Spleen (tissue), 11 donors: ENCODE measurements at regions not wholly inside any gene's neighbourhood (a gene's known extent, or its start where the extent isn't known, plus 50 kb on each side); places are given as distances from the start of the nearest gene placed in this dataset.
"Not testable (repeated sequence)": the region's sequence is repeated elsewhere in the genome, so short reads cannot be mapped to it uniquely, and the experiment has no call there.

Experiments
- DNase-seq: peaks from one replicate; pipeline ENCODE4 v3.0.0-alpha.2; 2020
- H3K27ac ChIP-seq, 8 donors: fragments of 200-600 bp; sonication (generic) in 7 of 8; 1 replicate in 4 of 8; 2 replicates in 4 of 8; pipeline versions ENCODE4 v1.5.0 to v1.8.0; 2016 to 2021; ENCODE audit warnings: inconsistent platforms in 4 of 8, mild to moderate bottlenecking in 4 of 8, moderate library complexity in 1 of 8
- H3K27me3 ChIP-seq, 7 donors: fragments of 200-600 bp; sonication (generic) in 6 of 7; replicated peaks in 1 of 7; 1 replicate in 4 of 7; 2 replicates in 3 of 7; pipeline versions ENCODE4 v1.5.0 to v1.8.0; 2016 to 2021; ENCODE audit warnings: inconsistent platforms in 3 of 7, mild to moderate bottlenecking in 1 of 7
- H3K36me3 ChIP-seq, 6 donors: fragments of 200-600 bp; sonication (generic) in 5 of 6; 1 replicate in 4 of 6; 2 replicates in 2 of 6; pipeline versions ENCODE4 v1.5.0 to v1.8.0; 2016 to 2021; ENCODE audit warnings: inconsistent platforms in 2 of 6
- H3K4me1 ChIP-seq, 6 donors: fragments of 200-600 bp; sonication (generic) in 5 of 6; 1 replicate in 3 of 6; 2 replicates in 3 of 6; pipeline versions ENCODE4 v1.5.0 to v1.8.0; 2016 to 2021; ENCODE audit warnings: inconsistent platforms in 3 of 6
- H3K4me3 ChIP-seq, 8 donors: fragments of 200-600 bp; sonication (generic) in 7 of 8; 1 replicate in 4 of 8; 2 replicates in 4 of 8; pipeline versions ENCODE4 v1.5.0 to v1.8.0; 2016 to 2021; ENCODE audit warnings: inconsistent platforms in 4 of 8, mild to moderate bottlenecking in 4 of 8, moderate library complexity in 2 of 8
- H3K9me3 ChIP-seq, 8 donors: fragments of 200-600 bp; sonication (generic) in 7 of 8; 1 replicate in 4 of 8; 2 replicates in 4 of 8; pipeline versions ENCODE4 v1.5.0 to v1.8.0; 2016 to 2021; ENCODE audit warnings: inconsistent platforms in 4 of 8
- CTCF ChIP-seq, 11 experiments: fragments of 200-600 bp in 7 of 11; fragments of 450-650 bp in 4 of 11; sonication (generic) in 4 of 11; IDR thresholded peaks in 8 of 11; conservative IDR thresholded peaks in 3 of 11; 1 replicate in 7 of 11; 2 replicates in 4 of 11; pipeline versions ENCODE4 v1.4.0 to v1.8.0; 2016 to 2021; ENCODE audit warnings: antibody characterized with exemption in 11 of 11, inconsistent platforms in 4 of 11, mild to moderate bottlenecking in 1 of 11
- WGBS, 5 donors: extraction: QIAGEN DNeasy Blood & Tissue Kit in 3 of 5; methylation state at CpG; one replicate each; pipeline versions ENCODE4 v1.1.5 to v1.1.7; 2013 to 2018; 5-methylcytosine and 5-hydroxymethylcytosine counted together
- intact Hi-C: fragments of 100-400 bp; cut with DNase I; formaldehyde crosslinking; loops from one replicate; pipeline ENCODE4 v1.15.0; 2023; ENCODE audit warnings: low total_unique reads
- donor health status: healthy with polysubstance abuse.
- donor health status: DM: no; HTN: no; CAD: no; lungs with moderate emphysema.
- donor health status: DM: no; HTN: no; CAD: no.
- donor health status: Bipolar disorder and iron deficiency.
- donor health status: healthy.
- donor health status: DM: no; HTN: no; CAD: no.
- donor health status: DM: yes; HTN: yes; CAD: no.

- DNase-seq, intact Hi-C loops: not testable (repeated sequence)
Observed at GRCh38 chr7:150045596-150045995, 171.8 kb downstream of the ATP6V0E2 start.

GRCh38 chr7:150046290-150047194 is 172.8 kb downstream of the ATP6V0E2 start:
- H3K27me3 ChIP-seq = peaks cover 0 to 42% (median 18%) of the 10 kb centered on the region in 7 donors
- H3K36me3 ChIP-seq, H3K4me3 ChIP-seq, H3K27ac ChIP-seq, intact Hi-C loops, DNase-seq, H3K9me3 ChIP-seq: not testable (repeated sequence)
- H3K4me1 ChIP-seq = peaks cover 0 to 21% (median 13%) of the 10 kb centered on the region in 6 donors
- 34 to 44% (median 39%) methylated on average over 6 to 11 of the region's 17 CpGs for WGBS, 5 donors

More at GRCh38 chr7:150045596-150045995, 171.8 kb downstream of the ATP6V0E2 start:
- H3K36me3 ChIP-seq, H3K9me3 ChIP-seq, H3K27ac ChIP-seq, H3K4me3 ChIP-seq: not testable (repeated sequence)
- H3K4me1 ChIP-seq = peaks cover 0 to 21% (median 13%) of the 10 kb centered on the region in 6 donors
- peaks cover 0 to 42% (median 18%) of the 10 kb centered on the region in 7 donors for H3K27me3 ChIP-seq
- TF ChIP-seq CTCF (IDR thresholded peaks at IDR 0.05 in 8 of 11, conservative IDR thresholded peaks at IDR 0.05 in 3 of 11) = peak in 2 of 11 experiments; percentile 14 to 24
- 3 to 28% (median 5%) methylated on average over 1 to 2 of the region's 2 CpGs for WGBS, 5 donors

- H3K4me3 ChIP-seq = peak overlapping the region in 4 of 8 donors; percentile 26 to 57 (median 38)
- WGBS, 5 donors = 0 to 13% (median 1%) methylated on average over 9 to 57 of the region's 57 CpGs
- not testable (repeated sequence) for H3K27ac ChIP-seq
Observed at GRCh38 chr7:150047329-150047728, 173.6 kb downstream of the ATP6V0E2 start.

GRCh38 chr7:150047772-150048171 is 174.0 kb downstream of the ATP6V0E2 start:
- DNase-seq, H3K27ac ChIP-seq, H3K36me3 ChIP-seq, intact Hi-C loops, H3K9me3 ChIP-seq: not testable (repeated sequence)
- H3K27me3 ChIP-seq = peaks cover 0 to 42% (median 18%) of the 10 kb centered on the region in 7 donors
- H3K4me3 ChIP-seq = peak overlapping the region in 6 of 8 donors; percentile 19 to 57 (median 36)
- H3K4me1 ChIP-seq = peaks cover 0 to 21% (median 13%) of the 10 kb centered on the region in 6 donors
- WGBS, 5 donors = 0 to 4% (median 2%) methylated on average over 22 to 31 of the region's 31 CpGs

More at GRCh38 chr7:150047329-150047728, 173.6 kb downstream of the ATP6V0E2 start:
- peaks cover 0 to 21% (median 13%) of the 10 kb centered on the region in 6 donors for H3K4me1 ChIP-seq
- DNase-seq, intact Hi-C loops, H3K36me3 ChIP-seq, H3K9me3 ChIP-seq: not testable (repeated sequence)
- peaks cover 0 to 42% (median 18%) of the 10 kb centered on the region in 7 donors for H3K27me3 ChIP-seq

- peak in 1 of 11 experiments; percentile 11 for TF ChIP-seq CTCF (IDR thresholded peaks at IDR 0.05 in 8 of 11, conservative IDR thresholded peaks at IDR 0.05 in 3 of 11)
- H3K4me1 ChIP-seq = peaks cover 0 to 21% (median 13%) of the 10 kb centered on the region in 6 donors
- H3K36me3 ChIP-seq, intact Hi-C loops, H3K9me3 ChIP-seq, DNase-seq: not testable (repeated sequence)
- H3K27ac ChIP-seq = peak overlapping the region in 1 of 8 donors; percentile 6
- WGBS, 5 donors = 0 to 2% (median 1%) methylated on average over 16 to 75 of the region's 79 CpGs
- peaks cover 0 to 42% (median 18%) of the 10 kb centered on the region in 7 donors for H3K27me3 ChIP-seq
- peak overlapping the region in 6 of 8 donors; percentile 8 to 57 (median 36) for H3K4me3 ChIP-seq
Observed at GRCh38 chr7:150048244-150049011, 174.7 kb downstream of the ATP6V0E2 start.
